ENCODE measurements at regions not wholly inside any gene's neighbourhood (a gene's known extent, or its start where the extent isn't known, plus 50 kb on each side); places are given as distances from the start of the nearest gene placed in this dataset.
"Not testable (repeated sequence)": the region's sequence is repeated elsewhere in the genome, so short reads cannot be mapped to it uniquely, and the experiment has no call there.

DNA sequence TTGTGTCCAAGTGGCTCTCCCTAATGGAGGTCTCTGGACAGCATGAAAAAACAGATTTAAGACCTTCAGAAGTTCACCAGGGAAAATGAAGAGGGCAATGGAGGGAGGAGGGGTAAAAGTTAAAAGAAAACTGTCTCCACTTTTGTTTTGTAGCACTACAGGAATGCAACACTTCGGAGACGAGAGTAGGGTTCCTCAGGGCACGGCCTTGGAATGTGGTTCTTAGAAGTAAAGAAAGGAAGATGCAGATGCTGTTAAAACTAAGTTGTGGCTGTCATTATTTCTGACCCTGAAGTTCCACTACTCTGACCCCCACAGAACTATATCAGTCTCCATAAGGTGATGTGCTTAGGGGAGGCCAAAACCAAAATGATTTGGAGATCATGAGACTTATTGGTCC lies 335.1 kb downstream of the XPNPEP1 start:
- H3K27ac ChIP-seq: no peak overlapping the region
- TF ChIP-seq, protein P1, sequence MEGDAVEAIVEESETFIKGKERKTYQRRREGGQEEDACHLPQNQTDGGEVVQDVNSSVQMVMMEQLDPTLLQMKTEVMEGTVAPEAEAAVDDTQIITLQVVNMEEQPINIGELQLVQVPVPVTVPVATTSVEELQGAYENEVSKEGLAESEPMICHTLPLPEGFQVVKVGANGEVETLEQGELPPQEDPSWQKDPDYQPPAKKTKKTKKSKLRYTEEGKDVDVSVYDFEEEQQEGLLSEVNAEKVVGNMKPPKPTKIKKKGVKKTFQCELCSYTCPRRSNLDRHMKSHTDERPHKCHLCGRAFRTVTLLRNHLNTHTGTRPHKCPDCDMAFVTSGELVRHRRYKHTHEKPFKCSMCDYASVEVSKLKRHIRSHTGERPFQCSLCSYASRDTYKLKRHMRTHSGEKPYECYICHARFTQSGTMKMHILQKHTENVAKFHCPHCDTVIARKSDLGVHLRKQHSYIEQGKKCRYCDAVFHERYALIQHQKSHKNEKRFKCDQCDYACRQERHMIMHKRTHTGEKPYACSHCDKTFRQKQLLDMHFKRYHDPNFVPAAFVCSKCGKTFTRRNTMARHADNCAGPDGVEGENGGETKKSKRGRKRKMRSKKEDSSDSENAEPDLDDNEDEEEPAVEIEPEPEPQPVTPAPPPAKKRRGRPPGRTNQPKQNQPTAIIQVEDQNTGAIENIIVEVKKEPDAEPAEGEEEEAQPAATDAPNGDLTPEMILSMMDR (conservative IDR thresholded peaks at IDR 0.05): no peak

DNA sequence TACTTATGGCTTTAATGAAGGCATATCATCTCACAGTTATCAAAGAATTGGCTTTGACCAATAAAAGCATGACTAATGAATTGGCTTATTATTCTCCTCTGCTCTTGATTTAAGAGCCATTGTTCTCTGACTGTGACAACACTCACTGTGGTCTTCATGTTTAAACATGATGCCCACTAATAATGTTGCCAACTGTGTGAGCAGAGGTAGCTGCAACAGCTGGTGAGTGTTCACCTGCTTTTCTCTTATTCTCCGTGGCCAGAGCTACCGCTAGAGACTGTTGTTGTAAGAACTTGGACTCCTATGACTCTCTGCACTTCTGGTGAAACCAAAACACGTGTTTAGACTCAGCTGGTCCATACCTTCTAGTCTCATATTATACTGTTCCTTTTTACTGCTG lies 335.9 kb downstream of the XPNPEP1 start:
- H3K27ac ChIP-seq: no peak overlapping the region
- TF ChIP-seq, protein P1 (conservative IDR thresholded peaks at IDR 0.05): no peak

DNA sequence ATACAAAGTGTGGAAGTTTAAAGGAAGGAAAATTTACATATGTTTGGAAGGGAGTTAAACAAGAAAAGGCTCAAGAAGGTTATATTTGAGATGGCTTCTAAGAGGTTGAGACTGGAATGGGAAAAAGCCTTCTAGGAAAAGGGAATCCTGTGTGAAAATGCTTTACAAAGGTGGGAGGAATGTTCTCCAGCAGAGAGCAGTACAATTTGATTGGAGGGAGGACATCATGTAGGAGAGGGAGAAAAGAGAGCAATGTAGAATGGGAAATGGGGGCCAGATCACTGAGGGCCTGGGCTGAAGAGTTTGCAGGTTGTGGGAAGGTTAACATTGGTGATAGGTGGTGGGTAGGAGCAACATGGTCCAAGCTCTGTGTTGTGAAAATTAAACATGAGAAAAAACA lies 366.9 kb downstream of the XPNPEP1 start:
- TF ChIP-seq, protein P1 (conservative IDR thresholded peaks at IDR 0.05): no peak
- no peak overlapping the region for H3K27ac ChIP-seq

DNA sequence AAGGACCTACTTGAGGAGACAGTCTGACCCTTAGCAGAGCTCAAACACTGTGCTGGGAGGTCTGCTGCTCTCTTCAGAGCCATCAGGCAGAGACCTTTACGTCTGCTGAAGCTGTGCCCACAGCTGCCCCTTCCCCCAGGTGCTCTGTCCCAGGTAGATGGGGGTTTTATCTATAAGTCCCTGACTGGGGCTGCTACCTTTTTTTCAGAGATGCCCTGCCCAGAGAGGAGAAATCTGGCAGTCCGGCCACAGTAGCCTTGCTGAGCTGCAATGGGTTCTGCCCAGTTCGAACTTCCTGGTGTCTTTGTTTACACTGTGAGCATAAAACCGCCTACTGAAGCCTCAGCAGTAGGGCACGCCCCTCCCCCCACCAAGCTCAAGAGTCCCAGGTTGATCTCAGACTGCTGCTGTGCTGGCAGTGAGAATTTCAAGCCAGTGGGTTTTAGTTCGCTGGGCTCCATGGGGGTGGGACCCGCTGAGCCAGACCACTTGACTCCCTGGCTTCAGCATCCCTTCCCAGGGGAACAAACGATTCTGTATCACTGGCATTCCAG lies 381.2 kb downstream of the XPNPEP1 start:
- H3K27ac ChIP-seq: not testable (repeated sequence)

DNA sequence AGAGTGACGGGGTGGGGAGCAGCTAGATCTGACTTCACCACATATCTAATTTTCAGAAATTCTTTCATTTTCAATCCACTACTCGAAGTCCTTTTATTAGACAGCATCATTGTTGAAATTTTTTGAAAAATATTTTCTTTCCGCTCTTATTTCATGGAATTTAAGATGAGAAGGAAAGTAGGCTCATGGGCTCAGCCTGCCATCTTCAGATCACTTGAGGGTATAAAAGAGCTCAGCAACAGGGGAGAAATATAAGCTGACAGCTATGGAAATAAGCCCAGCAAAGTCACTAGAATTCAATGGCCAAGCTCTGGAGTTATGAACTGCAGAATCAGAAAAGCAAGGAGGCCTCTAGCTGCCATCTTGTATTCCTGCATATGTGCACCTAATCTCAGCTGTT lies 389.1 kb downstream of the XPNPEP1 start:
- TF ChIP-seq, protein P1 (conservative IDR thresholded peaks at IDR 0.05): no peak

DNA sequence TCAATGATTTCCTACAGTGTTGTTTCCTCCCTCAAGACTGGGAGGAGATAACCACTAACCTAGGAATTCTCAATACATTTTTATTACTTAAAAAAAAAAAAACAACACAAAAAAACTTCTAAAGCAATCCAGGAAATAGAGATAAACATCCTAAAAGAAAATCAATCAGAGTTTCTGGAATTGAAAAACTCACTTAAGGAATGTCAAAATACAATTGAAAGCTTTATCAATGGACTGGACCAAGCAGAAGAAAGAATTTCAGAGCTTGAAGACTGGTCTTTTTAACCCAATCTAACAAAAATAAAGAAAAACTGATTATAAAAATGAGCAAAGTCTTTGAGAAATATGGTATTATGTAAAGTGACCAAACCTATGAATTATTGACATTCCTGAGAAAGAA lies 394.1 kb downstream of the XPNPEP1 start:
- H3K27ac ChIP-seq: no peak overlapping the region
- TF ChIP-seq, protein P1 (conservative IDR thresholded peaks at IDR 0.05): no peak

More for the DNA sequence above, 389.1 kb downstream of the XPNPEP1 start:
- H3K27ac ChIP-seq: no peak overlapping the region

DNA sequence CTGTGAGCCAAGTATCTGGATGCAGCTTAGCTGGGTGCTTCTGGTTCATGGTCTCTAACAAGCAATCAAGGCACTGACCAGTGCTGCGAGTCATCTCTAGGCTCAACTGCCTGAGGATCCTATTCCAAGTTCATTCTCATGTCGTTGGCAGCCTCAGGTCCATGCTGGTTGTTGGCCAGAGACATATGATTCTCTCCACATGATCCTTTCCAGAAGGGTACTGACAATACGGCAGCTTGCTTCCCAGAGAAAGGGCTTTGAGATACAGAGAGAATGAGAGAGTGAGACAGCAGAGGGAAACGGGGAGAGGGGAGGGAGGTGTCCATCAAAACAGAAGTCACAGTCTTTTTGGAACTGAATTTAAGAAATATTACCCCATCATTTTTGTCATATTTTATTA lies 405.6 kb downstream of the XPNPEP1 start:
- H3K27ac ChIP-seq: no peak overlapping the region
- TF ChIP-seq, protein P1 (conservative IDR thresholded peaks at IDR 0.05): no peak

DNA sequence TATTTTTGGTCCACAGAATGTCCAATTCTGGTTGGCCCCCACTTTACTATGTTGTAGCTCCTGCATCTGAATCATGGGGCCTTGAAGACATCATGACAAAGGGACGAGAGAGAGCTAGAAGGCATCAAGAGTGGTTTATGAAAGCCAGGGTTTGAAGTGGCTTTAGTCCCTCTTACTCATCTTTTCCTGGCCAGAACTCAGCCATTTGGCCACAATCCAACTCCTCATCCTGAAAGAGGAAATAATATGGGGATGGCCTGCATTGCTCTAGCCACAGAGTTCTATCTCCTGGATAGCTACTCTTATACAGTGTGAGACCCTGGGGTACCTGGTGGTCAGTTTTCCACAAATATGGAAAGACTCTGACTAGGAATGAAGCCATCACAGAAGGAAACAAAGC lies 418.9 kb downstream of the XPNPEP1 start:
- TF ChIP-seq, protein P1 (conservative IDR thresholded peaks at IDR 0.05): no peak
- no peak overlapping the region for H3K27ac ChIP-seq

Data from VCaP (cell line).